ENCODE measurements at regions not wholly inside any gene's neighbourhood (a gene's known extent, or its start where the extent isn't known, plus 50 kb on each side); places are given as distances from the start of the nearest gene placed in this dataset.

- no peak for TF ChIP-seq CTCF (IDR thresholded peaks at IDR 0.05; ENCODE audit: low read depth, low read length, missing control alignments)
- DNase-seq (ENCODE audit: low read depth), result no peak
- no peak overlapping the region for H3K4me3 ChIP-seq (ENCODE audit: low read depth, low read length)
Measured at GRCh38 chrX:98452456-98452855, 1568.7 kb downstream of the RPA4 start.

- TF ChIP-seq CTCF (IDR thresholded peaks at IDR 0.05; ENCODE audit: low read depth, low read length, missing control alignments), result no peak
- DNase-seq (ENCODE audit: low read depth), result no peak
- H3K4me3 ChIP-seq (ENCODE audit: low read depth, low read length), result no peak overlapping the region
Measured at GRCh38 chrX:98459669-98460068, 1576.0 kb downstream of the RPA4 start.

- no peak overlapping the region for H3K4me3 ChIP-seq (ENCODE audit: low read depth, low read length)
- no peak for TF ChIP-seq CTCF (IDR thresholded peaks at IDR 0.05; ENCODE audit: low read depth, low read length, missing control alignments)
- DNase-seq (ENCODE audit: low read depth), result no peak
Measured at GRCh38 chrX:98480606-98481005, 1596.9 kb downstream of the RPA4 start.

GRCh38 chrX:98481636-98482035 lies 1597.9 kb downstream of the RPA4 start:
- no peak for DNase-seq (ENCODE audit: low read depth)
- no peak overlapping the region for H3K4me3 ChIP-seq (ENCODE audit: low read depth, low read length)
- TF ChIP-seq CTCF (IDR thresholded peaks at IDR 0.05; ENCODE audit: low read depth, low read length, missing control alignments), result no peak

GRCh38 chrX:98490670-98491069 lies 1607.0 kb downstream of the RPA4 start:
- no peak overlapping the region for H3K4me3 ChIP-seq (ENCODE audit: low read depth, low read length)
- DNase-seq (ENCODE audit: low read depth), result no peak
- TF ChIP-seq CTCF (IDR thresholded peaks at IDR 0.05; ENCODE audit: low read depth, low read length, missing control alignments), result no peak

- DNase-seq (ENCODE audit: low read depth), result no peak
- H3K4me3 ChIP-seq (ENCODE audit: low read depth, low read length), result no peak overlapping the region
- no peak for TF ChIP-seq CTCF (IDR thresholded peaks at IDR 0.05; ENCODE audit: low read depth, low read length, missing control alignments)
Measured at GRCh38 chrX:98501426-98501825, 1617.7 kb downstream of the RPA4 start.

- no peak overlapping the region for H3K4me3 ChIP-seq (ENCODE audit: low read depth, low read length)
- no peak for DNase-seq (ENCODE audit: low read depth)
- no peak for TF ChIP-seq CTCF (IDR thresholded peaks at IDR 0.05; ENCODE audit: low read depth, low read length, missing control alignments)
Measured at GRCh38 chrX:98506907-98507306, 1623.2 kb downstream of the RPA4 start.
